ENCODE measurements at regions not wholly inside any gene's neighbourhood (a gene's known extent, or its start where the extent isn't known, plus 50 kb on each side); places are given as distances from the start of the nearest gene placed in this dataset.

- H3K36me3 ChIP-seq, result no peaks in the 10 kb centered on the region
- DNase-seq, result no peak
- H3K27ac ChIP-seq, result no peak overlapping the region
- peaks cover 0 to 4% of the 10 kb centered on the region in 2 donors for H3K4me1 ChIP-seq
- no peak overlapping the region for H3K4me3 ChIP-seq (replicated peaks in 1 of 3)
- H3K27me3 ChIP-seq, result no peaks in the 10 kb centered on the region
- TF ChIP-seq, protein P1, sequence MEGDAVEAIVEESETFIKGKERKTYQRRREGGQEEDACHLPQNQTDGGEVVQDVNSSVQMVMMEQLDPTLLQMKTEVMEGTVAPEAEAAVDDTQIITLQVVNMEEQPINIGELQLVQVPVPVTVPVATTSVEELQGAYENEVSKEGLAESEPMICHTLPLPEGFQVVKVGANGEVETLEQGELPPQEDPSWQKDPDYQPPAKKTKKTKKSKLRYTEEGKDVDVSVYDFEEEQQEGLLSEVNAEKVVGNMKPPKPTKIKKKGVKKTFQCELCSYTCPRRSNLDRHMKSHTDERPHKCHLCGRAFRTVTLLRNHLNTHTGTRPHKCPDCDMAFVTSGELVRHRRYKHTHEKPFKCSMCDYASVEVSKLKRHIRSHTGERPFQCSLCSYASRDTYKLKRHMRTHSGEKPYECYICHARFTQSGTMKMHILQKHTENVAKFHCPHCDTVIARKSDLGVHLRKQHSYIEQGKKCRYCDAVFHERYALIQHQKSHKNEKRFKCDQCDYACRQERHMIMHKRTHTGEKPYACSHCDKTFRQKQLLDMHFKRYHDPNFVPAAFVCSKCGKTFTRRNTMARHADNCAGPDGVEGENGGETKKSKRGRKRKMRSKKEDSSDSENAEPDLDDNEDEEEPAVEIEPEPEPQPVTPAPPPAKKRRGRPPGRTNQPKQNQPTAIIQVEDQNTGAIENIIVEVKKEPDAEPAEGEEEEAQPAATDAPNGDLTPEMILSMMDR (IDR thresholded peaks at IDR 0.05), result no peak
- no peak for TF ChIP-seq POLR2A (IDR thresholded peaks at IDR 0.05)
- intact Hi-C loops (cut with DNase I), result no loop called here
- WGBS, 2 donors, result 92 to 95% methylated on average over 28 of the region's 28 CpGs
- no peaks in the 10 kb centered on the region for H3K9me3 ChIP-seq
Measured at GRCh38 chr18:10009321-10010144, 95.7 kb downstream of the VAPA start.

- peaks cover 0 to 10% of the 10 kb centered on the region in 2 donors for H3K4me1 ChIP-seq
- H3K9me3 ChIP-seq, result no peaks in the 10 kb centered on the region
- H3K27me3 ChIP-seq, result no peaks in the 10 kb centered on the region
- TF ChIP-seq POLR2A (IDR thresholded peaks at IDR 0.05), result no peak
- TF ChIP-seq, protein P1 (IDR thresholded peaks at IDR 0.05), result no peak
- no peaks in the 10 kb centered on the region for H3K36me3 ChIP-seq
- intact Hi-C loops (cut with DNase I), result no loop called here
- whole genome bisulfite sequencing, 2 donors, result 33 to 77% methylated on average over 6 of the region's 6 CpGs
- no peak overlapping the region for H3K27ac ChIP-seq
- peak in 1 of 2 donors; percentile 46 for DNase-seq
- H3K4me3 ChIP-seq (replicated peaks in 1 of 3), result no peak overlapping the region
Measured at GRCh38 chr18:10010611-10011015, 96.8 kb downstream of the VAPA start.

DNA sequence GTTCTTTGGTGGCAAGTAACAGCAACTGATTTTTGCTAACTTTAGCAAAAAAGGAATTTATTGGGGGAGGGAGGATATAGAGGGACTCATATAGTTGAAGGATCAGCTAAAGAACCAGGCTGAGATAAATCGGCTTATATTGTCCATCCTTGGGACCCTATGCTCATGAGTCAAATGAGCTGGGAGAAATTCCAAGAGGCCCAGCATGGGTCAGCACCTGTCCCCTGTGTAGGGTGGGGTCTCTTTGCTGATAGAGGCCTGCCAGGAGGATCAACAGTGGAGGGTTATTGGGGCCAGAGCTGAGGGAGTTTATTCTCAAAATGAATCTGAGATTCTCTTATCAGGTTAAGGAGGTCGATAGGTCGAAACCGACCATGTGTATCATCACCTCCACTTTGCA lies 97.2 kb downstream of the VAPA start:
- WGBS, 2 donors, result 84 to 93% methylated on average over 4 of the region's 4 CpGs
- Histone ChIP-seq H3K27ac (no peak overlapping the region), H3K27me3 (no peaks in the 10 kb centered on the region), H3K36me3 (no peaks in the 10 kb centered on the region), H3K4me1 (peaks cover 0 to 14% of the 10 kb centered on the region in 2 donors), H3K9me3 (no peaks in the 10 kb centered on the region), H3K4me3 (replicated peaks in 1 of 3) (no peak overlapping the region)
- DNase-seq, result no peak
- TF ChIP-seq POLR2A (IDR thresholded peaks at IDR 0.05), result no peak
- TF ChIP-seq, protein P1 (IDR thresholded peaks at IDR 0.05), result no peak
- intact Hi-C loops (cut with DNase I), result no loop called here

DNA sequence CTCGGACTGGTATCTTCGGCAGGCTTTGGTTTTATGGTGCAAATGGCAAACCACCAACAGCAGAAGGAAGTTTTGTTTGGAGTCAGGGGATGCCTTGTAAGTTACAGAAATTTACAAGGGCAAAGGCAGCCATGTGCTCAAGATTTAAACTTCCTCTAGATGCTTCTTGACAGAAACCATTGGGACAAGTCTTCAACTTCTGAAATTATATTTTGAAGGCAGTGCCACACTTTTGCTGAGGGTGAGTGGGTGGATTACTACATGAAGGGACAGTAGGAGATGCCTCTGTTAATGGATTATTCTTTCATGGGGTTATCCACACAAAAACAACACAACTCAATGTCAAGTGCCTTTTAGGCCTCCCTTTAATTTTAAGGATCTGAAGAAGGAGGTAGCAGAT lies 97.9 kb downstream of the VAPA start:
- no peak overlapping the region for H3K27ac ChIP-seq
- H3K4me1 ChIP-seq, result peaks cover 0 to 14% of the 10 kb centered on the region in 2 donors
- H3K4me3 ChIP-seq (replicated peaks in 1 of 3), result no peak overlapping the region
- intact Hi-C loops (cut with DNase I), result no loop called here
- no peaks in the 10 kb centered on the region for H3K27me3 ChIP-seq
- WGBS, 2 donors, result 94 to 100% methylated on average over 2 of the region's 2 CpGs
- H3K36me3 ChIP-seq, result no peaks in the 10 kb centered on the region
- TF ChIP-seq POLR2A (IDR thresholded peaks at IDR 0.05), result no peak
- TF ChIP-seq, protein P1 (IDR thresholded peaks at IDR 0.05), result no peak
- H3K9me3 ChIP-seq, result no peaks in the 10 kb centered on the region
- no peak for DNase-seq

- intact Hi-C loops (cut with DNase I), result no loop called here
- no peak overlapping the region for H3K27ac ChIP-seq
- H3K9me3 ChIP-seq, result no peaks in the 10 kb centered on the region
- no peak for DNase-seq
- WGBS, 2 donors, result 86 to 97% methylated on average over 4 of the region's 4 CpGs
- TF ChIP-seq, protein P1 (IDR thresholded peaks at IDR 0.05), result no peak
- TF ChIP-seq POLR2A (IDR thresholded peaks at IDR 0.05), result no peak
- no peaks in the 10 kb centered on the region for H3K27me3 ChIP-seq
- H3K4me3 ChIP-seq (replicated peaks in 1 of 3), result no peak overlapping the region
- no peaks in the 10 kb centered on the region for H3K36me3 ChIP-seq
- H3K4me1 ChIP-seq, result peaks cover 0 to 14% of the 10 kb centered on the region in 2 donors
Measured at GRCh38 chr18:10012526-10012925, 98.7 kb downstream of the VAPA start.
